AG09309 (cell line): ENCODE measurements at regions not wholly inside any gene's neighbourhood (a gene's known extent, or its start where the extent isn't known, plus 50 kb on each side); places are given as distances from the start of the nearest gene placed in this dataset.
"Not testable (repeated sequence)": the region's sequence is repeated elsewhere in the genome, so short reads cannot be mapped to it uniquely, and the experiment has no call there.

Experiments
- DNase-seq: peaks from one replicate; pipeline ENCODE4 v3.0.0-alpha.2; 2010; ENCODE audit warnings: low read depth
- H3K4me3 ChIP-seq: 2 replicates; pipeline ENCODE4 v1.5.1; 2011; ENCODE audit warnings: mild to moderate bottlenecking, low read depth, low read length, moderate library complexity; ENCODE audit not compliant: control insufficient read depth
- TF ChIP-seq, protein P1 (sequence below): IDR thresholded peaks from 2 replicates; pipeline ENCODE4 v1.5.1; 2011; ENCODE audit warnings: mild to moderate bottlenecking, low read depth, low read length, inconsistent platforms; ENCODE audit not compliant: insufficient read depth, control insufficient read depth; ENCODE audit errors: missing control alignments

- TF ChIP-seq, protein P1, sequence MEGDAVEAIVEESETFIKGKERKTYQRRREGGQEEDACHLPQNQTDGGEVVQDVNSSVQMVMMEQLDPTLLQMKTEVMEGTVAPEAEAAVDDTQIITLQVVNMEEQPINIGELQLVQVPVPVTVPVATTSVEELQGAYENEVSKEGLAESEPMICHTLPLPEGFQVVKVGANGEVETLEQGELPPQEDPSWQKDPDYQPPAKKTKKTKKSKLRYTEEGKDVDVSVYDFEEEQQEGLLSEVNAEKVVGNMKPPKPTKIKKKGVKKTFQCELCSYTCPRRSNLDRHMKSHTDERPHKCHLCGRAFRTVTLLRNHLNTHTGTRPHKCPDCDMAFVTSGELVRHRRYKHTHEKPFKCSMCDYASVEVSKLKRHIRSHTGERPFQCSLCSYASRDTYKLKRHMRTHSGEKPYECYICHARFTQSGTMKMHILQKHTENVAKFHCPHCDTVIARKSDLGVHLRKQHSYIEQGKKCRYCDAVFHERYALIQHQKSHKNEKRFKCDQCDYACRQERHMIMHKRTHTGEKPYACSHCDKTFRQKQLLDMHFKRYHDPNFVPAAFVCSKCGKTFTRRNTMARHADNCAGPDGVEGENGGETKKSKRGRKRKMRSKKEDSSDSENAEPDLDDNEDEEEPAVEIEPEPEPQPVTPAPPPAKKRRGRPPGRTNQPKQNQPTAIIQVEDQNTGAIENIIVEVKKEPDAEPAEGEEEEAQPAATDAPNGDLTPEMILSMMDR: no peak
- no peak for DNase-seq
- no peak overlapping the region for H3K4me3 ChIP-seq
These were observed 134.1 kb upstream of the RXFP2 start for GRCh38 chr13:31605076-31605860.

GRCh38 chr13:31607531-31607930 is 131.8 kb upstream of the RXFP2 start:
- DNase-seq: not testable (repeated sequence)

GRCh38 chr13:31608780-31609179 is 130.5 kb upstream of the RXFP2 start:
- not testable (repeated sequence) for DNase-seq, H3K4me3 ChIP-seq

More at GRCh38 chr13:31607531-31607930, 131.8 kb upstream of the RXFP2 start:
- H3K4me3 ChIP-seq: not testable (repeated sequence)

GRCh38 chr13:31610270-31610998 is 128.9 kb upstream of the RXFP2 start:
- no peak for DNase-seq
- TF ChIP-seq, protein P1: no peak
- no peak overlapping the region for H3K4me3 ChIP-seq

GRCh38 chr13:31611214-31611613 is 128.1 kb upstream of the RXFP2 start:
- TF ChIP-seq, protein P1: no peak
- no peak overlapping the region for H3K4me3 ChIP-seq
- no peak for DNase-seq

DNA sequence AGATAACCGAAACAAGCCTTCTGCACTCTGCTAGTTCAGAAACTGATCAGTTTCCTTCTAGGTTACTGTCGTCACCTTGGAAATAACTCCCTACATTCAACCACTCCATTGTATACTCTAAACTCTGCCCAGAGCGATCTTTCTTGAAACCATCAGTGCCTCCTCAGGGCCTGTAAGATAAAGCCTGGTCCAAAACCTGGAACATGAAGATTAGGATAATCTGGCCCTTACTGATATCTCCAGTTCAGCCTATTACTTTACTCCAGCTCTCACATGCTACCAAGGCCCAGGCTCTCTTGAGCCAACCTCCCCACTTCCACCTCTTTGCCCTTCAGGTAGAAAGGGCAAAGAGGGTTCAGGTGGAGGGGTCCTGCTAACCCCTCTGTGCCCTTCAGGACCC is 125.3 kb upstream of the RXFP2 start:
- no peak for DNase-seq
- TF ChIP-seq, protein P1: no peak
- no peak overlapping the region for H3K4me3 ChIP-seq

- H3K4me3 ChIP-seq: no peak overlapping the region
- TF ChIP-seq, protein P1: no peak
- DNase-seq: no peak
These were observed 124.6 kb upstream of the RXFP2 start for GRCh38 chr13:31614704-31615103.
